PC-3 (cell line): ENCODE measurements at regions not wholly inside any gene's neighbourhood (a gene's known extent, or its start where the extent isn't known, plus 50 kb on each side); places are given as distances from the start of the nearest gene placed in this dataset.
A peak's percentile ranks its signal among the peaks of the same experiment; 100 is the strongest.

Experiments used
- ATAC-seq: fragments of 200-7000 bp; cut with Tn5 transposase; 2 replicates; pipeline ENCODE4 v1.9.1; 2020; ENCODE audit warnings: mild to moderate bottlenecking, moderate library complexity
- BruUV-seq: library from RNA; stranded (reverse); fragments of 400-500 nt; replicated peaks from 2 replicates; lab custom pipeline; 2021; lab: Mats Ljungman, UMichigan
- CTCF ChIA-PET: fragments of 300-600 bp; sonication (Branson Sonifier 250); formaldehyde crosslinking; loops from one replicate; lab custom pipeline; 2022; ENCODE audit warnings: antibody characterized with exemption; lab: Charles Lee
- POLR2A ChIA-PET: fragments of 300-600 bp; sonication (Branson Sonifier 250); formaldehyde crosslinking; loops from one replicate; lab custom pipeline; 2022; ENCODE audit warnings: antibody characterized with exemption; ENCODE audit not compliant: unreplicated experiment; lab: Charles Lee
- DNase-seq: peaks from one replicate; pipeline ENCODE4 v3.0.0-alpha.2; 2015
- H2AFZ ChIP-seq: fragments of 300-600 bp; sonication (generic); 2 replicates; pipeline ENCODE4 v1.6.0; 2016; ENCODE audit warnings: antibody characterized with exemption, low read length
- H3F3A ChIP-seq: fragments of 300-600 bp; sonication (generic); one replicate; pipeline ENCODE4 v1.6.0; 2017; ENCODE audit warnings: antibody characterized with exemption, low read length, control low read depth, mild to moderate bottlenecking; ENCODE audit not compliant: unreplicated experiment
- H3K27ac ChIP-seq: fragments of 300-600 bp; sonication (generic); 2 replicates; pipeline ENCODE4 v1.5.1; 2016; ENCODE audit warnings: mild to moderate bottlenecking, low read length
- H3K27me3 ChIP-seq: fragments of 300-600 bp; sonication (generic); 2 replicates; pipeline ENCODE4 v1.6.1; 2016; ENCODE audit warnings: low read length, mixed read lengths
- H3K36me3 ChIP-seq: fragments of 300-600 bp; sonication (generic); 2 replicates; pipeline ENCODE4 v1.6.1; 2016; ENCODE audit warnings: low read depth, mixed run types, low read length, mixed read lengths
- H3K4me1 ChIP-seq: fragments of 300-600 bp; sonication (generic); 2 replicates; pipeline ENCODE4 v1.5.1; 2016; ENCODE audit warnings: low read length; ENCODE audit not compliant: insufficient read depth
- H3K4me2 ChIP-seq: fragments of 300-600 bp; sonication (generic); 2 replicates; pipeline ENCODE4 v1.6.0; 2016; ENCODE audit warnings: low read length
- H3K4me3 ChIP-seq: fragments of 300-600 bp; sonication (generic); 2 replicates; pipeline ENCODE4 v1.5.1; 2016; ENCODE audit warnings: mild to moderate bottlenecking, low read length, mixed read lengths
- H3K79me2 ChIP-seq: fragments of 300-600 bp; sonication (generic); 2 replicates; pipeline ENCODE4 v1.6.1; 2017; ENCODE audit warnings: low read length, mixed read lengths
- H3K9ac ChIP-seq: fragments of 300-600 bp; sonication (generic); 2 replicates; pipeline ENCODE4 v1.6.0; 2016; ENCODE audit warnings: mild to moderate bottlenecking, low read length
- H3K9me2 ChIP-seq: fragments of 300-600 bp; sonication (generic); replicated peaks from 2 replicates; pipeline ENCODE4 v1.6.1; 2016; ENCODE audit warnings: mixed run types, low read length, mixed read lengths
- H3K9me3 ChIP-seq: fragments of 300-600 bp; sonication (generic); 2 replicates; pipeline ENCODE4 v1.6.1; 2016; ENCODE audit warnings: low read length, mixed read lengths
- H4K20me1 ChIP-seq: fragments of 300-600 bp; sonication (generic); 2 replicates; pipeline ENCODE4 v1.6.1; 2016; ENCODE audit warnings: low read length, mixed read lengths
- EZH2 ChIP-seq: fragments of 300-600 bp; sonication (generic); IDR thresholded peaks from one replicate; pipeline ENCODE4 v1.6.1; 2017; ENCODE audit warnings: antibody characterized with exemption, mild to moderate bottlenecking, low read length; ENCODE audit not compliant: unreplicated experiment
- EZH2phosphoT487 ChIP-seq: fragments of 300-600 bp; sonication (generic); IDR thresholded peaks from 2 replicates; pipeline ENCODE4 v1.6.1; 2018; ENCODE audit warnings: mild to moderate bottlenecking, antibody characterized with exemption, low read length, borderline replicate concordance
- intact Hi-C: fragments of 100-400 bp; cut with micrococcal nuclease; formaldehyde crosslinking; loops from 2 replicates; pipeline ENCODE4 v1.9.0; 2023
- TF ChIP-seq, protein P1 (sequence below): fragments of 300-600 bp; sonication (generic); conservative IDR thresholded peaks from 2 replicates; pipeline ENCODE4 v1.5.1; 2017; ENCODE audit warnings: antibody characterized with exemption, low read depth, mild to moderate bottlenecking, low read length

DNA sequence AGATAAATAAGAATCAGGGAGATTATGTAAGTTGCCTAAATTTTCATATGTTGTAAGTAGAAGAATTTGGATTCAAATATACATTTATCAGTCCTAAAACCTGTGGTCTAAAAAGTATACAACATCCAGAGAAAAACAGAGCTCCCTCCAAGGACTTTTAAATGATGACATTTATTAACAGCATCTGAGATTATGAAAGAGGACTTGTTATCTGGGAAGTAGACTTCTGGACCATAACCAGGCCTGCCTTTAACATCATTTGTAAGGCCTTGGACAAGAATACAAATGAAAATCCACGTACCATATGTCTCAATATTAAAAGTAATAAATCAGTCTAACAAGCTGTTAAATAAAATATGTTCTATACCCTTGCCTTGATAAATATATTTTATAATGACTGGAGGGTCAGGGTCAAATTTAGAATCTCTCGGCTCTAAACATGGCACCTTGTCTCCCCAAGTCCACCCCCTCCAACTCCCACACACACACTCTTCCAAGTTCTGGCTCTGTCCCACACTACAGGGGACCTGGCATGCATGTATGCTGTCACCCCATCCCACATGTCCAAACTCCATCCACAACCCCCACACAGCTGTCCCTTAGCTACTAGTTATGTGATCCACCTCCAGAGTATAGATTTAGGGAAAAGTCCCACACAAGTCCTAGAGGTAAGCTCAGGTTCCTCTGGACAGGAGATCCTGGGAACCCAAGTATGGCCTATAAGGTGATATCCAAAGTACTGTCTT lies 382.6 kb downstream of the CDH2 start:
- ChIA-PET POLR2A (no interaction called here), CTCF (no interaction called here)
- Histone ChIP-seq H3K4me2 (no peak overlapping the region), H3K4me1 (peaks cover 10% of the 10 kb centered on the region), H3K79me2 (no peaks in the 10 kb centered on the region), H3K4me3 (no peak overlapping the region), H3K27ac (no peak overlapping the region), H2AFZ (no peak overlapping the region), H3K9me3 (no peaks in the 10 kb centered on the region), H3K9me2 (no peaks in the 10 kb centered on the region), H3K27me3 (no peaks in the 10 kb centered on the region), H3F3A (no peaks in the 10 kb centered on the region), H3K36me3 (no peaks in the 10 kb centered on the region), H4K20me1 (no peaks in the 10 kb centered on the region), H3K9ac (no peak overlapping the region)
- DNase-seq = no peak
- no peak for ATAC-seq
- TF ChIP-seq EZH2phosphoT487 (no peak), EZH2 (no peak)
- TF ChIP-seq, protein P1, sequence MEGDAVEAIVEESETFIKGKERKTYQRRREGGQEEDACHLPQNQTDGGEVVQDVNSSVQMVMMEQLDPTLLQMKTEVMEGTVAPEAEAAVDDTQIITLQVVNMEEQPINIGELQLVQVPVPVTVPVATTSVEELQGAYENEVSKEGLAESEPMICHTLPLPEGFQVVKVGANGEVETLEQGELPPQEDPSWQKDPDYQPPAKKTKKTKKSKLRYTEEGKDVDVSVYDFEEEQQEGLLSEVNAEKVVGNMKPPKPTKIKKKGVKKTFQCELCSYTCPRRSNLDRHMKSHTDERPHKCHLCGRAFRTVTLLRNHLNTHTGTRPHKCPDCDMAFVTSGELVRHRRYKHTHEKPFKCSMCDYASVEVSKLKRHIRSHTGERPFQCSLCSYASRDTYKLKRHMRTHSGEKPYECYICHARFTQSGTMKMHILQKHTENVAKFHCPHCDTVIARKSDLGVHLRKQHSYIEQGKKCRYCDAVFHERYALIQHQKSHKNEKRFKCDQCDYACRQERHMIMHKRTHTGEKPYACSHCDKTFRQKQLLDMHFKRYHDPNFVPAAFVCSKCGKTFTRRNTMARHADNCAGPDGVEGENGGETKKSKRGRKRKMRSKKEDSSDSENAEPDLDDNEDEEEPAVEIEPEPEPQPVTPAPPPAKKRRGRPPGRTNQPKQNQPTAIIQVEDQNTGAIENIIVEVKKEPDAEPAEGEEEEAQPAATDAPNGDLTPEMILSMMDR = no peak
- intact Hi-C loops = no loop called here
- BruUV-seq = no TSS peak

DNA sequence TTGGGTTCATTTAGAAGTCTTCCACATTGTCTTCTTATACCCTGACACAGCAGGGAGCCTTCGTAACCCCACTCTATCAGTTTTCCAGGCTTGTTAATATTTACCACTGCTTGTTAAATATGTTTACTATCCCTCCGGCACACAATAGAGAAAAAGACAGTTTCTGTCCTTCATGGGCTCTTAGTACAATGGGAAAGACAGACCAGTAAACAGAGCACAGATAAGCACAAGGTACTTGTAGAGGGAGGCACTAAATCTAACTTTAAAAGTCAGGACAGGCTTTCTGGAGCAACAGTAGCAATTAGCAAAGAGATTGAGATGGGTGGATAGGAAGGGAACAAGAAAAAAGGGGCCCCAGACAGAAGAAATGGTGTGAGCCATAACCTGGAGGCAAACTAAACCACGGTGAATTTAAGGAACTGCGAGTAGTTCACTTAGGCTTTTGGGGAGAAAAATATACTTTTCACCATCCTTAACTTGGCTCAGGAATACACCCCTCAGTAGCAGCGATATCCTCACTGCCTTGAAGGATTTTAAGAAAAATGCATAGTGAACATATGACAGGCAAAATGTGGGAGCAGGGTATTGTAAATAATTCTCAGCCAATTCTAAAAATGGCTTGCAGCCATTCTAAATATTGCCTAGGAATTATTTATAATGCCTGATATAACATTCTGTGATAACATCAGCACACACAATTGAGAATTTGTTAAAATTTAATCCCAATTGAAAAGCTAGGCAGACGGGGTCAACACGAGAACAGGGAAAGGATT lies 383.7 kb downstream of the CDH2 start:
- no peaks in the 10 kb centered on the region for H3K9me2 ChIP-seq
- intact Hi-C loops = no loop called here
- TF ChIP-seq, protein P1 = no peak
- no peak for TF ChIP-seq EZH2phosphoT487
- no peak for TF ChIP-seq EZH2
- POLR2A ChIA-PET = no interaction called here
- H3K4me3 ChIP-seq = no peak overlapping the region
- no peaks in the 10 kb centered on the region for H3K9me3 ChIP-seq
- no peak overlapping the region; the same call in 1 of the 2 replicates for H2AFZ ChIP-seq
- no peaks in the 10 kb centered on the region for H3K79me2 ChIP-seq
- no peaks in the 10 kb centered on the region for H3K36me3 ChIP-seq
- H3K4me1 ChIP-seq = peaks cover 16% of the 10 kb centered on the region
- no peak overlapping the region for H3K9ac ChIP-seq
- no peaks in the 10 kb centered on the region for H3K27me3 ChIP-seq
- CTCF ChIA-PET = no interaction called here
- ATAC-seq = no peak
- H3F3A ChIP-seq = no peaks in the 10 kb centered on the region
- H3K27ac ChIP-seq = no peak overlapping the region
- H3K4me2 ChIP-seq = no peak overlapping the region
- no TSS peak for BruUV-seq
- no peaks in the 10 kb centered on the region for H4K20me1 ChIP-seq
- DNase-seq = no peak

DNA sequence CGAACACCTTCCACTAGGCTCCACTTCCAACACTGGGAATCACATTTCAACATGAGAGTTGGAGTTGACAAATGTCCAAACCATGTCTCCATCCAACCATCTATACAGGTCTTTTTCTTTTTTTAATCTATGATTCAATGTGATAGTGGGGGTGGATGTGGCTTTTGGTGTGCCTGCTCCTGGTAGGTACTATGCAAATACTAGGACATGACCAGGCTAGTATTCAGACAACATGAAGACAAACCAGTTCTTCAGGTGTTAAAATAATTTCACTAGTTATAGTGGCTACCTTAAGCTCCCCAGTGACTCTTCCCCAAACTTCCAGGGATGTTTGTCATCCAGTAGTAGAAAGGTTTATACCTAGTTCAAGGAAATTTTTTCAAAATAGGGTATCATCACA lies 387.5 kb downstream of the CDH2 start:
- H4K20me1 ChIP-seq = no peaks in the 10 kb centered on the region
- H3K9me3 ChIP-seq = no peaks in the 10 kb centered on the region
- intact Hi-C loops = no loop called here
- TF ChIP-seq EZH2phosphoT487 = no peak
- TF ChIP-seq, protein P1 = no peak
- no peak for TF ChIP-seq EZH2
- no peaks in the 10 kb centered on the region for H3K36me3 ChIP-seq
- no peak overlapping the region for H3K9ac ChIP-seq
- no peak overlapping the region for H3K4me3 ChIP-seq
- H3F3A ChIP-seq = no peaks in the 10 kb centered on the region
- ATAC-seq = peak; percentile 84
- no peak overlapping the region for H2AFZ ChIP-seq
- H3K9me2 ChIP-seq = no peaks in the 10 kb centered on the region
- no TSS peak for BruUV-seq
- H3K79me2 ChIP-seq = no peaks in the 10 kb centered on the region
- H3K4me1 ChIP-seq = peaks cover 16% of the 10 kb centered on the region
- ChIA-PET POLR2A (interaction anchor here (0.6 kb wide), 1 partner anchor 412 kb away, joined by 8 read pairs; no protein-coding TSS in a partner anchor), CTCF (no interaction called here)
- 0 out of 2 replicates have a peak overlapping the region, but pooled peaks have one; percentile 9 for H3K4me2 ChIP-seq
- DNase-seq = peak; percentile 87
- no peak overlapping the region for H3K27ac ChIP-seq
- no peaks in the 10 kb centered on the region for H3K27me3 ChIP-seq
